Neural cell (in vitro differentiated cells): ENCODE measurements at regions not wholly inside any gene's neighbourhood (a gene's known extent, or its start where the extent isn't known, plus 50 kb on each side); places are given as distances from the start of the nearest gene placed in this dataset.

ENCODE experiments used
- H2AFZ ChIP-seq: fragments of 200-600, 300-800 bp; sonication (generic), shearing (Covaris generic); 2 replicates; pipeline ENCODE4 v1.6.0; 2014; ENCODE audit warnings: low read depth, mild to moderate bottlenecking, antibody characterized with exemption, low read length, moderate library complexity
- H3F3A ChIP-seq: fragments of 200-600 bp; shearing (Covaris generic); 2 replicates; pipeline ENCODE4 v1.6.1; 2016; ENCODE audit warnings: mild to moderate bottlenecking, moderate library complexity, mixed read lengths, antibody characterized with exemption, low read length; ENCODE audit not compliant: insufficient read depth, poor library complexity, severe bottlenecking
- H3K27ac ChIP-seq: fragments of 200-600, 300-800 bp; sonication (generic), shearing (Covaris generic); 2 replicates; pipeline ENCODE4 v1.5.1; 2014; ENCODE audit warnings: mild to moderate bottlenecking, low read length, moderate library complexity
- H3K27me3 ChIP-seq: fragments of 300-800, 200-600 bp; sonication (generic), shearing (Covaris generic); 2 replicates; pipeline ENCODE4 v1.6.0; 2014; ENCODE audit warnings: mild to moderate bottlenecking, low read depth, low read length, moderate library complexity; ENCODE audit not compliant: insufficient read depth
- H3K36me3 ChIP-seq: fragments of 300-800, 200-600 bp; sonication (generic), shearing (Covaris generic); 2 replicates; pipeline ENCODE4 v1.5.1; 2014; ENCODE audit warnings: mild to moderate bottlenecking, antibody characterized with exemption, low read length, moderate library complexity; ENCODE audit not compliant: insufficient read depth
- H3K4me2 ChIP-seq: fragments of 300-800, 200-600 bp; sonication (generic), shearing (Covaris generic); 2 replicates; pipeline ENCODE4 v1.6.0; 2014; ENCODE audit warnings: mild to moderate bottlenecking, low read length
- H3K4me3 ChIP-seq: fragments of 300-800, 200-600 bp; sonication (generic), shearing (Covaris generic); 2 replicates; pipeline ENCODE4 v1.5.1; 2014; ENCODE audit warnings: mild to moderate bottlenecking, low read length, moderate library complexity
- H3K79me2 ChIP-seq: fragments of 200-600 bp; shearing (Covaris generic); replicated peaks from 2 replicates; pipeline ENCODE4 v1.6.0; 2014; ENCODE audit warnings: mild to moderate bottlenecking, low read length, moderate library complexity; ENCODE audit not compliant: insufficient read depth
- H3K9ac ChIP-seq: fragments of 300-800, 200-600 bp; sonication (generic), shearing (Covaris generic); 2 replicates; pipeline ENCODE4 v1.6.1; 2016; ENCODE audit warnings: mild to moderate bottlenecking, low read length, mixed read lengths
- H3K9me2 ChIP-seq: fragments of 200-600 bp; shearing (Covaris generic); 2 replicates; pipeline ENCODE4 v1.6.1; 2016; ENCODE audit warnings: mild to moderate bottlenecking, low read length, mixed read lengths; ENCODE audit not compliant: insufficient read depth
- H3K9me3 ChIP-seq: fragments of 200-600, 300-800 bp; sonication (generic), shearing (Covaris generic); 2 replicates; pipeline ENCODE4 v1.6.1; 2016; ENCODE audit warnings: mild to moderate bottlenecking, mixed run types, low read length, moderate library complexity, mixed read lengths
- H4K20me1 ChIP-seq: fragments of 200-600 bp; shearing (Covaris generic); 2 replicates; pipeline ENCODE4 v1.6.1; 2016; ENCODE audit warnings: mild to moderate bottlenecking, mixed run types; ENCODE audit not compliant: insufficient read depth
- CTCF ChIP-seq: fragments of 450-650 bp; IDR thresholded peaks from 2 replicates; pipeline ENCODE4 v1.5.1; 2014; ENCODE audit warnings: antibody characterized with exemption, mild to moderate bottlenecking, moderate library complexity; ENCODE audit not compliant: poor library complexity, severe bottlenecking
- EP300 ChIP-seq: fragments of 450-650 bp; conservative IDR thresholded peaks from 2 replicates; pipeline ENCODE4 v1.6.1; 2014; ENCODE audit warnings: antibody characterized with exemption, mild to moderate bottlenecking, moderate library complexity; ENCODE audit not compliant: poor library complexity, severe bottlenecking
- EZH2 ChIP-seq: fragments of 200-600, 300-800 bp; shearing (Covaris generic), sonication (generic); IDR thresholded peaks from 2 replicates; pipeline ENCODE4 v1.6.1; 2014; ENCODE audit warnings: antibody characterized with exemption, low read length, borderline replicate concordance, mild to moderate bottlenecking; ENCODE audit not compliant: insufficient read depth, poor library complexity, severe bottlenecking
- MXI1 ChIP-seq: fragments of 450-650 bp; conservative IDR thresholded peaks from 2 replicates; pipeline ENCODE4 v1.6.1; 2014; ENCODE audit warnings: antibody characterized with exemption, mild to moderate bottlenecking; ENCODE audit not compliant: poor library complexity, severe bottlenecking
- POLR2AphosphoS5 ChIP-seq: IDR thresholded peaks from 2 replicates; pipeline ENCODE4 v1.6.1; 2012
- RAD21 ChIP-seq: fragments of 450-650 bp; conservative IDR thresholded peaks from 2 replicates; pipeline ENCODE4 v1.6.1; 2014; ENCODE audit warnings: antibody characterized with exemption, mild to moderate bottlenecking, moderate library complexity
- REST ChIP-seq: IDR thresholded peaks from 2 replicates; pipeline ENCODE4 v1.6.1; 2012; ENCODE audit warnings: borderline replicate concordance
- SMC3 ChIP-seq: fragments of 450-650 bp; conservative IDR thresholded peaks from 2 replicates; pipeline ENCODE4 v1.6.1; 2014; ENCODE audit warnings: antibody characterized with exemption, mild to moderate bottlenecking, moderate library complexity; ENCODE audit not compliant: poor library complexity
- TAF1 ChIP-seq: IDR thresholded peaks from 2 replicates; pipeline ENCODE4 v1.6.1; 2012; ENCODE audit warnings: low read depth

- Histone ChIP-seq H2AFZ (no peak overlapping the region), H3K4me2 (no peak overlapping the region), H3K27ac (no peak overlapping the region), H3K9me2 (no peaks in the 10 kb centered on the region), H4K20me1 (no peaks in the 10 kb centered on the region), H3K27me3 (no peaks in the 10 kb centered on the region), H3K9ac (no peak overlapping the region), H3K4me3 (no peak overlapping the region), H3F3A (no peaks in the 10 kb centered on the region), H3K79me2 (no peaks in the 10 kb centered on the region), H3K36me3 (no peaks in the 10 kb centered on the region), H3K9me3 (no peaks in the 10 kb centered on the region)
- TF ChIP-seq EP300, result no peak
- no peak for TF ChIP-seq RAD21
- no peak for TF ChIP-seq MXI1
- TF ChIP-seq TAF1, result no peak
- TF ChIP-seq REST, result no peak
- no peak for TF ChIP-seq SMC3
- TF ChIP-seq CTCF, result no peak
- no peak for TF ChIP-seq POLR2AphosphoS5
- no peak for TF ChIP-seq EZH2
Measured at GRCh38 chr5:174378121-174378874, 332.8 kb downstream of the NSG2 start.

- Histone ChIP-seq H3K79me2 (no peaks in the 10 kb centered on the region), H3K9ac (no peak overlapping the region), H4K20me1 (no peaks in the 10 kb centered on the region), H3K9me2 (no peaks in the 10 kb centered on the region), H3K4me3 (no peak overlapping the region), H3K9me3 (no peaks in the 10 kb centered on the region), H2AFZ (no peak overlapping the region), H3K27me3 (no peaks in the 10 kb centered on the region), H3K36me3 (no peaks in the 10 kb centered on the region), H3K4me2 (no peak overlapping the region), H3F3A (no peaks in the 10 kb centered on the region), H3K27ac (no peak overlapping the region)
- TF ChIP-seq POLR2AphosphoS5, result no peak
- no peak for TF ChIP-seq MXI1
- TF ChIP-seq SMC3, result no peak
- TF ChIP-seq EP300, result no peak
- TF ChIP-seq TAF1, result no peak
- no peak for TF ChIP-seq EZH2
- TF ChIP-seq REST, result no peak
- no peak for TF ChIP-seq RAD21
- TF ChIP-seq CTCF, result no peak
Measured at GRCh38 chr5:174380311-174380710, 334.8 kb downstream of the NSG2 start.
